ENCODE measurements at regions not wholly inside any gene's neighbourhood (a gene's known extent, or its start where the extent isn't known, plus 50 kb on each side); places are given as distances from the start of the nearest gene placed in this dataset.

DNA sequence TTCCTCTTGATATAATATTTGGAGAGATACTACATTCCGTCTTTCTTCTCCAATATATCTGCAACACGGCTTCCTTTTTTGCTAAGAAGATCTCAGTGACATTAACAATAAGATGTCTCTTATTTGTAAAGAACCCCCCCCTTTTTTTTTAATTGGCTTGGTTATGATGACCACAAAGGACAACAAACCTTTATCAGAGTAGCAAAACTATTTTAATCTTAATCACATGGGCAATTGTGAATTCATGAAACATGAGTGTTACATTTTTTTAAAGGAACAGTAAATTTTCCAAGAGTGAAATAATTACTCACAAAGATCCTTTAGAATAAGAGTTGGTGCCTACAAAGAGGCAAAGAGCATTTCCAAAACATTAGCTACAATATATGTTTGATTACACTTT, 554.1 kb downstream of the MAT2B start:
- TF ChIP-seq, protein P1, sequence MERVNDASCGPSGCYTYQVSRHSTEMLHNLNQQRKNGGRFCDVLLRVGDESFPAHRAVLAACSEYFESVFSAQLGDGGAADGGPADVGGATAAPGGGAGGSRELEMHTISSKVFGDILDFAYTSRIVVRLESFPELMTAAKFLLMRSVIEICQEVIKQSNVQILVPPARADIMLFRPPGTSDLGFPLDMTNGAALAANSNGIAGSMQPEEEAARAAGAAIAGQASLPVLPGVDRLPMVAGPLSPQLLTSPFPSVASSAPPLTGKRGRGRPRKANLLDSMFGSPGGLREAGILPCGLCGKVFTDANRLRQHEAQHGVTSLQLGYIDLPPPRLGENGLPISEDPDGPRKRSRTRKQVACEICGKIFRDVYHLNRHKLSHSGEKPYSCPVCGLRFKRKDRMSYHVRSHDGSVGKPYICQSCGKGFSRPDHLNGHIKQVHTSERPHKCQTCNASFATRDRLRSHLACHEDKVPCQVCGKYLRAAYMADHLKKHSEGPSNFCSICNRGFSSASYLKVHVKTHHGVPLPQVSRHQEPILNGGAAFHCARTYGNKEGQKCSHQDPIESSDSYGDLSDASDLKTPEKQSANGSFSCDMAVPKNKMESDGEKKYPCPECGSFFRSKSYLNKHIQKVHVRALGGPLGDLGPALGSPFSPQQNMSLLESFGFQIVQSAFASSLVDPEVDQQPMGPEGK (CRISPR knock-in tag; IDR thresholded peaks at IDR 0.05; ENCODE audit: borderline replicate concordance) = no peak
- TF ChIP-seq, protein P2, sequence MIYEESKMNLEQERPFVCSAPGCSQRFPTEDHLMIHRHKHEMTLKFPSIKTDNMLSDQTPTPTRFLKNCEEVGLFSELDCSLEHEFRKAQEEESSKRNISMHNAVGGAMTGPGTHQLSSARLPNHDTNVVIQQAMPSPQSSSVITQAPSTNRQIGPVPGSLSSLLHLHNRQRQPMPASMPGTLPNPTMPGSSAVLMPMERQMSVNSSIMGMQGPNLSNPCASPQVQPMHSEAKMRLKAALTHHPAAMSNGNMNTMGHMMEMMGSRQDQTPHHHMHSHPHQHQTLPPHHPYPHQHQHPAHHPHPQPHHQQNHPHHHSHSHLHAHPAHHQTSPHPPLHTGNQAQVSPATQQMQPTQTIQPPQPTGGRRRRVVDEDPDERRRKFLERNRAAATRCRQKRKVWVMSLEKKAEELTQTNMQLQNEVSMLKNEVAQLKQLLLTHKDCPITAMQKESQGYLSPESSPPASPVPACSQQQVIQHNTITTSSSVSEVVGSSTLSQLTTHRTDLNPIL (CRISPR knock-in tag; IDR thresholded peaks at IDR 0.05; ENCODE audit: low read depth) = no peak
- TF ChIP-seq RARB (CRISPR knock-in tag; IDR thresholded peaks at IDR 0.05) (no peak), ESRRG (CRISPR knock-in tag; IDR thresholded peaks at IDR 0.05) (no peak), ARNTL (CRISPR knock-in tag; IDR thresholded peaks at IDR 0.05; ENCODE audit: borderline replicate concordance, low read depth) (no peak), PPARA (CRISPR knock-in tag; IDR thresholded peaks at IDR 0.05; ENCODE audit: borderline replicate concordance) (no peak), GLIS3 (CRISPR knock-in tag; IDR thresholded peaks at IDR 0.05) (no peak), ZFP30 (CRISPR knock-in tag; IDR thresholded peaks at IDR 0.05) (no peak), TOX (CRISPR knock-in tag; IDR thresholded peaks at IDR 0.05; ENCODE audit: borderline replicate concordance) (no peak), ZNF8 (CRISPR knock-in tag; IDR thresholded peaks at IDR 0.05) (no peak), ISL1 (CRISPR knock-in tag; IDR thresholded peaks at IDR 0.05) (no peak), BACH2 (CRISPR knock-in tag; IDR thresholded peaks at IDR 0.05; ENCODE audit: borderline replicate concordance) (no peak), SNAI2 (CRISPR knock-in tag; IDR thresholded peaks at IDR 0.05) (no peak)
- TF ChIP-seq, protein P3, sequence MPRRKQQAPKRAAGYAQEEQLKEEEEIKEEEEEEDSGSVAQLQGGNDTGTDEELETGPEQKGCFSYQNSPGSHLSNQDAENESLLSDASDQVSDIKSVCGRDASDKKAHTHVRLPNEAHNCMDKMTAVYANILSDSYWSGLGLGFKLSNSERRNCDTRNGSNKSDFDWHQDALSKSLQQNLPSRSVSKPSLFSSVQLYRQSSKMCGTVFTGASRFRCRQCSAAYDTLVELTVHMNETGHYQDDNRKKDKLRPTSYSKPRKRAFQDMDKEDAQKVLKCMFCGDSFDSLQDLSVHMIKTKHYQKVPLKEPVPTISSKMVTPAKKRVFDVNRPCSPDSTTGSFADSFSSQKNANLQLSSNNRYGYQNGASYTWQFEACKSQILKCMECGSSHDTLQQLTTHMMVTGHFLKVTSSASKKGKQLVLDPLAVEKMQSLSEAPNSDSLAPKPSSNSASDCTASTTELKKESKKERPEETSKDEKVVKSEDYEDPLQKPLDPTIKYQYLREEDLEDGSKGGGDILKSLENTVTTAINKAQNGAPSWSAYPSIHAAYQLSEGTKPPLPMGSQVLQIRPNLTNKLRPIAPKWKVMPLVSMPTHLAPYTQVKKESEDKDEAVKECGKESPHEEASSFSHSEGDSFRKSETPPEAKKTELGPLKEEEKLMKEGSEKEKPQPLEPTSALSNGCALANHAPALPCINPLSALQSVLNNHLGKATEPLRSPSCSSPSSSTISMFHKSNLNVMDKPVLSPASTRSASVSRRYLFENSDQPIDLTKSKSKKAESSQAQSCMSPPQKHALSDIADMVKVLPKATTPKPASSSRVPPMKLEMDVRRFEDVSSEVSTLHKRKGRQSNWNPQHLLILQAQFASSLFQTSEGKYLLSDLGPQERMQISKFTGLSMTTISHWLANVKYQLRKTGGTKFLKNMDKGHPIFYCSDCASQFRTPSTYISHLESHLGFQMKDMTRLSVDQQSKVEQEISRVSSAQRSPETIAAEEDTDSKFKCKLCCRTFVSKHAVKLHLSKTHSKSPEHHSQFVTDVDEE (CRISPR knock-in tag; IDR thresholded peaks at IDR 0.05) = no peak

All from SK-N-SH treated with all-trans-retinoic acid at 6 μM for 48 hours (cell line).